DND-41 (cell line): ENCODE measurements at regions not wholly inside any gene's neighbourhood (a gene's known extent, or its start where the extent isn't known, plus 50 kb on each side); places are given as distances from the start of the nearest gene placed in this dataset.

Source experiments
- ATAC-seq: fragments of 200-7000 bp; cut with Tn5 transposase; 3 replicates; pipeline ENCODE4 v1.9.1; 2021; ENCODE audit warnings: low read depth; ENCODE audit not compliant: insufficient read depth
- DNase-seq: peaks from one replicate; pipeline ENCODE4 v3.0.0-alpha.2; 2020
- H2AFZ ChIP-seq: 2 replicates; pipeline ENCODE4 v1.6.0; 2012; ENCODE audit warnings: low read depth, low read length
- H3K27ac ChIP-seq: 2 replicates; pipeline ENCODE4 v1.5.1; 2012; ENCODE audit warnings: low read length, inconsistent platforms
- H3K27me3 ChIP-seq: fragments of 200-600 bp; sonication (generic); 2 replicates; pipeline ENCODE4 v1.6.0; 2012; ENCODE audit warnings: low read length, mild to moderate bottlenecking, inconsistent platforms; ENCODE audit not compliant: insufficient read depth, poor library complexity
- H3K36me3 ChIP-seq: 2 replicates; pipeline ENCODE4 v1.5.1; 2012; ENCODE audit warnings: low read length, inconsistent platforms; ENCODE audit not compliant: insufficient read depth
- H3K4me1 ChIP-seq: 2 replicates; pipeline ENCODE4 v1.5.1; 2012; ENCODE audit warnings: mild to moderate bottlenecking, low read length; ENCODE audit not compliant: insufficient read depth
- H3K4me2 ChIP-seq: 2 replicates; pipeline ENCODE4 v1.6.0; 2012; ENCODE audit warnings: mild to moderate bottlenecking, moderate library complexity, low read length, inconsistent platforms; ENCODE audit not compliant: insufficient read depth
- H3K4me3 ChIP-seq, 2 experiments: fragments of 200-600 bp in 1 of 2; shearing (Covaris generic) in 1 of 2; 2 replicates each; pipeline ENCODE4 v1.5.1; 2012 to 2016; ENCODE audit warnings: inconsistent platforms in 2 of 2, low read length in 2 of 2, mild to moderate bottlenecking in 2 of 2, low read depth in 1 of 2, moderate library complexity in 1 of 2
- H3K79me2 ChIP-seq: 2 replicates; pipeline ENCODE4 v1.6.0; 2012; ENCODE audit warnings: low read length, inconsistent platforms; ENCODE audit not compliant: insufficient read depth
- H3K9ac ChIP-seq: 2 replicates; pipeline ENCODE4 v1.6.0; 2012; ENCODE audit warnings: low read depth, mild to moderate bottlenecking, inconsistent platforms, low read length, moderate library complexity
- H3K9me3 ChIP-seq: 2 replicates; pipeline ENCODE4 v1.5.1; 2012; ENCODE audit warnings: low read length, moderate library complexity, mild to moderate bottlenecking, inconsistent platforms; ENCODE audit not compliant: insufficient read depth, severe bottlenecking
- H4K20me1 ChIP-seq: 2 replicates; pipeline ENCODE4 v1.6.0; 2012; ENCODE audit warnings: low read length; ENCODE audit not compliant: insufficient read depth
- CTCF ChIP-seq: IDR thresholded peaks from 2 replicates; pipeline ENCODE4 v1.5.1; 2012; ENCODE audit warnings: borderline replicate concordance, low read length, moderate library complexity, mild to moderate bottlenecking; ENCODE audit not compliant: poor library complexity, severe bottlenecking; ENCODE audit errors: extremely low read depth
- EZH2 ChIP-seq: IDR thresholded peaks from 3 replicates; pipeline ENCODE4 v1.6.1; 2012; ENCODE audit warnings: borderline replicate concordance, low read depth, mild to moderate bottlenecking, moderate library complexity, low read length, inconsistent platforms; ENCODE audit not compliant: severe bottlenecking

GRCh38 chr3:18135060-18135814 lies 289.9 kb downstream of the SATB1 start:
- H3K9ac ChIP-seq = no peak overlapping the region
- no peaks in the 10 kb centered on the region for H3K9me3 ChIP-seq
- H3K27ac ChIP-seq = no peak overlapping the region
- H3K4me1 ChIP-seq = no peaks in the 10 kb centered on the region
- TF ChIP-seq CTCF (no peak), EZH2 (no peak)
- H4K20me1 ChIP-seq = no peaks in the 10 kb centered on the region
- no peak overlapping the region for H2AFZ ChIP-seq
- ATAC-seq (no peak), DNase-seq (no peak)
- no peak overlapping the region for H3K4me2 ChIP-seq
- no peaks in the 10 kb centered on the region for H3K27me3 ChIP-seq
- no peak overlapping the region for H3K4me3 ChIP-seq
- H3K36me3 ChIP-seq = no peaks in the 10 kb centered on the region
- no peaks in the 10 kb centered on the region for H3K79me2 ChIP-seq

- H3K4me3 ChIP-seq = no peak overlapping the region
- no peak overlapping the region for H3K9ac ChIP-seq
- no peak overlapping the region for H3K4me2 ChIP-seq
- TF ChIP-seq CTCF (no peak), EZH2 (no peak)
- H3K27me3 ChIP-seq = no peaks in the 10 kb centered on the region
- no peak for ATAC-seq
- no peaks in the 10 kb centered on the region for H3K36me3 ChIP-seq
- H3K79me2 ChIP-seq = no peaks in the 10 kb centered on the region
- no peak overlapping the region for H3K27ac ChIP-seq
- no peak overlapping the region for H2AFZ ChIP-seq
- H4K20me1 ChIP-seq = no peaks in the 10 kb centered on the region
- no peak for DNase-seq
- H3K4me1 ChIP-seq = no peaks in the 10 kb centered on the region
- no peaks in the 10 kb centered on the region for H3K9me3 ChIP-seq
Observed at GRCh38 chr3:18134386-18135059, 290.6 kb downstream of the SATB1 start.

GRCh38 chr3:18132991-18133390 lies 292.1 kb downstream of the SATB1 start:
- TF ChIP-seq EZH2 = no peak
- TF ChIP-seq CTCF = no peak
- no peak overlapping the region for H3K9ac ChIP-seq
- peaks cover 13% of the 10 kb centered on the region for H3K4me1 ChIP-seq
- no peak for DNase-seq
- 0 out of 2 replicates have a peak overlapping the region, but pooled peaks have one; percentile 5 for H2AFZ ChIP-seq
- no peaks in the 10 kb centered on the region for H3K36me3 ChIP-seq
- H3K79me2 ChIP-seq = no peaks in the 10 kb centered on the region
- no peak overlapping the region for H3K4me3 ChIP-seq
- no peaks in the 10 kb centered on the region for H3K27me3 ChIP-seq
- no peak overlapping the region for H3K4me2 ChIP-seq
- ATAC-seq = no peak
- no peak overlapping the region for H3K27ac ChIP-seq
- H3K9me3 ChIP-seq = no peaks in the 10 kb centered on the region
- no peaks in the 10 kb centered on the region for H4K20me1 ChIP-seq
